ENCODE measurements at regions not wholly inside any gene's neighbourhood (a gene's known extent, or its start where the extent isn't known, plus 50 kb on each side); places are given as distances from the start of the nearest gene placed in this dataset.

DNA sequence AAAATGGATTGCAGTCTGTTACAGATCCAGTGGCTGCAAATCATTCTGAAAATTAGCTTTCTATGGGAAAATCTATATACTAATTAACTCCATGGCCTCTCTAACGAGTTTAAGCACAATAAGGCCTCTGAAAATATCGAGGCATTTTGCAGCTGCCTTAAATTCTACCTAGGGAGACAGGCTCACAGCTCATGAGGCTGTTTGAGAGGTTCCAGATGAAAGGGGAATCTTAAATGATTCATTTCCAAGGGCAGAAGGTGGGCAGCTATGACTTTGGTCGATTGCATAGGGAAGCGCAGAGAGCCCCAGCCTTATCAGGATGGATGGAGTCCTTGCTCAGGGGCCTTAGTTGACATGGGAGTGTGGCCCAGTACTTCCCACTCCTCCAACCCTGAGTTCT is 216.8 kb upstream of the POU3F1 start:
- Mint-ChIP-seq H3K27ac (no peak overlapping the region), H3K9me3 (peaks cover 0 to 13% (median 5%) of the 10 kb centered on the region in 7 donors), H3K36me3 (no peaks in the 10 kb centered on the region), H3K27me3 (peaks cover 8 to 50% (median 42%) of the 10 kb centered on the region in 3 donors), H3K4me1 (no peaks in the 10 kb centered on the region), H3K4me3 (no peak overlapping the region)
- DNase-seq = no peak
- ATAC-seq (ENCODE audit: low read depth in 2 of 2) = no peak

DNA sequence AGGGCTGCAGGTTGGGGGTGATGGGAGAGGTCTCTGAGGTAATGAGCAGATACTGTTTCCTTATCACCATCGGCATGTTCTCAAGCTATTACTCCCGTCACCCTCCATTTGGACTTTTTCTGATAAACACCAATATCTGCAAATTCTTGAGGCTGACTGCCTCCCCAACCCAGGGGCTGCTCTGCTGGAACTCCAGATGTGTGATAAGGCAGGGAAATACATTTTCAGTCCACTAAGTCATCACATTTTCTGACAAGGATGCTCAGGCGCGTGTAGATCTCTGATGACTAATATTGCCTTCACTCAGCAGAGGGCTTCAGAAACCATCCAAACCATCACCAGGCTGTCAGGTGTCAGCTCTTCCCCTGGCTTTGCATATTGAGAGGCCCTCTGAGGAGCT is 215.0 kb upstream of the POU3F1 start:
- Mint-ChIP-seq H3K27me3 (peaks cover 12 to 43% (median 30%) of the 10 kb centered on the region in 3 donors), H3K36me3 (no peaks in the 10 kb centered on the region), H3K4me1 (no peaks in the 10 kb centered on the region), H3K27ac (no peak overlapping the region), H3K9me3 (peaks cover 0 to 13% (median 5%) of the 10 kb centered on the region in 7 donors), H3K4me3 (no peak overlapping the region)
- no peak for DNase-seq
- no peak for ATAC-seq (ENCODE audit: low read depth in 2 of 2)

DNA sequence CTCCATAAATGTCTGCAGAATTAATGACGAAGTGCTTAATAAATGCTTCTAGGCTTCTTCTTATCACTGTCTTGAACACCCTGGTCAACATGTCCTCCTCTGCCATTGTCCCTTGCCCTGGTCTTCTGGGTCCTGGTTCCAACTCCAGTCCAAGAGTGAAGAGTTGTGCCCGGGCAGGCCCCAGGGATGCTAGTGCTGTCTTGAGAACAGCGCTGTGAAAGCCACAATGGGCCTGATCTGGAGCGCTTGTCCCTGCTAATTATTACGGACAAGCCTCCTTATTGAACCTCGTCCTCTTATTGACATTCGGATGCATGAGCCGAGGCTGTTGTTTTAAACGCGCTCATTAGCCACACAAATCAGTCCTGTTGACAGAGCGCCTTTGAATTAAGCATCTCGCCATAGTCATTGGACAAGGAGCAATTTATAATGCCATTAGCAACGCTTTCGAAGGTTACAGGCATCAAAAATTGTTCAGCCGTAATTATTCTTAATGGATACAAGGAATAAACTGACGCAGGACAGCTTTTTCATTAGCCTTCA is 211.6 kb upstream of the POU3F1 start:
- no peak for DNase-seq
- Mint-ChIP-seq H3K36me3 (peaks cover 0 to 5% of the 10 kb centered on the region in 2 donors), H3K9me3 (peaks cover 0 to 15% (median 5%) of the 10 kb centered on the region in 7 donors), H3K27ac (no peak overlapping the region), H3K4me3 (no peak overlapping the region), H3K27me3 (peaks cover 25 to 39% (median 37%) of the 10 kb centered on the region in 3 donors), H3K4me1 (no peaks in the 10 kb centered on the region)
- no peak for ATAC-seq (ENCODE audit: low read depth in 2 of 2)

DNA sequence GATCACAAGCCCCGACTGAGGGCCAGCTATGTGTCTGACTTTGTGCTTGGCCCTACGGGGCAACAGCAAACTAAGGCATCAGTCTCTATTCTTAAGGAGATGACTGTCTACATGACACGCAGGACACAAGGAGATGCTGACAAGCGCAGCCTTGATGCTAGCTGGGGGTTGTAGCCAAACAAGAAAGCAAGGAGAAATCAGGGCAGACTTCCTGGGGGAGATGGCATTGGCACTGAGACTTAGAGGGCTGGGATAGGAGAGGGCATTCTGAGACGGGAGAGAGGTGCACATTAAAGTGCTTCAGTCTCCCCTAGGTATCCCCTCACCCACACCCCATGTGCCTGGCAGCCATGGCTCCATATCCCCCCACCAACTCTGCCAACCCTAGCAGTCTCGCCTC is 210.8 kb upstream of the POU3F1 start:
- no peak overlapping the region for H3K4me3 Mint-ChIP-seq
- H3K27me3 Mint-ChIP-seq = peaks cover 25 to 45% (median 43%) of the 10 kb centered on the region in 3 donors
- H3K36me3 Mint-ChIP-seq = peaks cover 0 to 5% of the 10 kb centered on the region in 2 donors
- no peak overlapping the region for H3K27ac Mint-ChIP-seq
- no peaks in the 10 kb centered on the region for H3K4me1 Mint-ChIP-seq
- peaks cover 0 to 15% (median 5%) of the 10 kb centered on the region in 7 donors for H3K9me3 Mint-ChIP-seq
- DNase-seq = no peak
- no peak for ATAC-seq (ENCODE audit: low read depth in 2 of 2)

DNA sequence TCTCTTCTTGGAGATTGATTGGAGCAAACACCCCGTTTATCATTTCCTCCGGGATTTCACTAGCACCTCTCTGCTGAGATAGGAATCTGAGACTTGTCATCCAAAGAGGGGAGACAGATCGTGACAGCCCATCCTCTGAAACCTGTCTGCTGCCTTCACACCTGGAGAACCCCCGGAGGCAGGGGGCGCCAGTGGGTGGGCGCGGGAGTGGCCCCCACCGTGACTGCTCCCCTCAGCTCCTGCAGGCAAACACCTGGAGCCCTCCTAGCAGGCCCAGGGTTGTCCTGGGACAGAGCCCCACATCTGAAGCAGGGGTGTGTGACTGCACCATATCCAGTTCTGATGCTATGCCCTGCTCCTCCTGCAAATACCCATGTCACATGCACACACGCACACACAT is 209.5 kb upstream of the POU3F1 start:
- Mint-ChIP-seq H3K36me3 (peaks cover 0 to 5% of the 10 kb centered on the region in 2 donors), H3K4me1 (no peaks in the 10 kb centered on the region), H3K9me3 (peaks cover 0 to 15% (median 5%) of the 10 kb centered on the region in 7 donors), H3K4me3 (no peak overlapping the region), H3K27me3 (peaks cover 25 to 35% (median 34%) of the 10 kb centered on the region in 3 donors), H3K27ac (no peak overlapping the region)
- ATAC-seq (ENCODE audit: low read depth in 2 of 2) (no peak), DNase-seq (no peak)

DNA sequence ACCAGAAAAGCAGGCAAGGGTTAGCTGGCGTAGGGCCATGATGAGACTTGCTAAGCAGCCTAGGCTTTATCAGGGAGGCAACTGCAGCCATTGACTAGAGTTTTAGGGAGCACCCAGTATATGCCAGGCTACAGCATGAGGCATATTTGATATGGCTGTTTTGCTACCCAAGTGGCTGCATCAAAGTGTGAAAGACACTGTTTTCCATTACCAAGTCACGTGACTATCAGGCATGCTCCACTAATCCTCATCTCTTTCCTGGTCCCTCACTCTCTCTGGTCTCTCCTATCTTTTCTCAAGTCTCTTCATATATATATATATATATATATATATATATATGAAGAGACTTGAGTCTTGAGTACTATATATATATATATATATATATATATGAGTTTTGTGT is 206.7 kb upstream of the POU3F1 start:
- Mint-ChIP-seq H3K27ac (no peak overlapping the region), H3K36me3 (peaks cover 0 to 13% of the 10 kb centered on the region in 2 donors), H3K4me3 (no peak overlapping the region), H3K4me1 (no peaks in the 10 kb centered on the region), H3K27me3 (peaks cover 37 to 52% (median 42%) of the 10 kb centered on the region in 3 donors), H3K9me3 (peaks cover 0 to 4% (median 0%) of the 10 kb centered on the region in 7 donors)
- ATAC-seq (ENCODE audit: low read depth in 2 of 2) (no peak), DNase-seq (no peak)

DNA sequence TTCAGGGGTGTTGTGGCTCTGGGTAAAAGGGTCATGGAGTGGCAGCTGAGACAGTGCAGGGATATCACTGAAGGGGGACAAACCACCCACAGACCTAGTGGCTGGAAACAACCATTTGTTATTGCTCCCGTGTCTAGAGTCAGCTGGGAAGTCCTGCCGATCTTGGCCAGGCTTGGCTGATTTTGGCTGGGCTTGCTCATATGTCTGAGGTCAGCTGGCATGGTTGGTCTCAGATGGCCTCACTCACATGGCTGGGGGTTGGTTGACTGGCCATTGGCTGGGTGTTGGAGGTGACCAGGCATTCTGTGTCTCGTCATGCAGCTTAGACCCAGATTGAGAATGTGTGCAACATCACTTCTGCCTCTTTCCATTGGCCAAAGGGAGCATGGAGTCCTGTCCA is 203.8 kb upstream of the POU3F1 start:
- Mint-ChIP-seq H3K9me3 (peaks cover 0 to 4% (median 0%) of the 10 kb centered on the region in 7 donors), H3K4me1 (no peaks in the 10 kb centered on the region), H3K4me3 (no peak overlapping the region), H3K36me3 (peaks cover 0 to 13% of the 10 kb centered on the region in 2 donors), H3K27ac (no peak overlapping the region), H3K27me3 (peaks cover 26 to 46% (median 45%) of the 10 kb centered on the region in 3 donors)
- DNase-seq (no peak), ATAC-seq (ENCODE audit: low read depth in 2 of 2) (no peak)

DNA sequence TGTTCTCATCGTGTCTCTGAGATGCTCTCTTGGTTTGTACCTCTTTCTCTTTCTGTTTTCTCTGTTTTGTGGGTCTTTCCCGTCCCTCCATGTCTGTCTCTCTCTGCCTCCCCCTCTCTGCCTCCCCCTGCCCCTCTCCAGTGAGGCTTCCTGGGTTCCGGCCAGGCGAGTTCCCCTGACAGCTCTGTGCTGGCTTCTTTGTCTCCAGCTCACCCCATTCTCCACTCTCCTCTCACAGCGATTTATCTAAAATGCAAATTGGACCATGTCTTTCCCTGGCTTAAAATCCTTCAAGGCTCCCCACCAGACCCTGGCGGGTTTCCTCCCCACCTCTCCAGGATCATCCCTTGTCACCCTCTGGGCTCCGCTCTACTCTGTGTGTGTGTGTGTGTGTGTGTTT is 202.4 kb upstream of the POU3F1 start:
- DNase-seq (no peak), ATAC-seq (ENCODE audit: low read depth in 2 of 2) (no peak)
- Mint-ChIP-seq H3K4me1 (no peaks in the 10 kb centered on the region), H3K36me3 (peaks cover 0 to 8% of the 10 kb centered on the region in 2 donors), H3K27ac (no peak overlapping the region), H3K27me3 (peaks cover 16 to 43% (median 34%) of the 10 kb centered on the region in 3 donors), H3K9me3 (peaks cover 0 to 2% (median 0%) of the 10 kb centered on the region in 7 donors), H3K4me3 (peak overlapping the region in 1 of 8 donors; percentile 38)

DNA sequence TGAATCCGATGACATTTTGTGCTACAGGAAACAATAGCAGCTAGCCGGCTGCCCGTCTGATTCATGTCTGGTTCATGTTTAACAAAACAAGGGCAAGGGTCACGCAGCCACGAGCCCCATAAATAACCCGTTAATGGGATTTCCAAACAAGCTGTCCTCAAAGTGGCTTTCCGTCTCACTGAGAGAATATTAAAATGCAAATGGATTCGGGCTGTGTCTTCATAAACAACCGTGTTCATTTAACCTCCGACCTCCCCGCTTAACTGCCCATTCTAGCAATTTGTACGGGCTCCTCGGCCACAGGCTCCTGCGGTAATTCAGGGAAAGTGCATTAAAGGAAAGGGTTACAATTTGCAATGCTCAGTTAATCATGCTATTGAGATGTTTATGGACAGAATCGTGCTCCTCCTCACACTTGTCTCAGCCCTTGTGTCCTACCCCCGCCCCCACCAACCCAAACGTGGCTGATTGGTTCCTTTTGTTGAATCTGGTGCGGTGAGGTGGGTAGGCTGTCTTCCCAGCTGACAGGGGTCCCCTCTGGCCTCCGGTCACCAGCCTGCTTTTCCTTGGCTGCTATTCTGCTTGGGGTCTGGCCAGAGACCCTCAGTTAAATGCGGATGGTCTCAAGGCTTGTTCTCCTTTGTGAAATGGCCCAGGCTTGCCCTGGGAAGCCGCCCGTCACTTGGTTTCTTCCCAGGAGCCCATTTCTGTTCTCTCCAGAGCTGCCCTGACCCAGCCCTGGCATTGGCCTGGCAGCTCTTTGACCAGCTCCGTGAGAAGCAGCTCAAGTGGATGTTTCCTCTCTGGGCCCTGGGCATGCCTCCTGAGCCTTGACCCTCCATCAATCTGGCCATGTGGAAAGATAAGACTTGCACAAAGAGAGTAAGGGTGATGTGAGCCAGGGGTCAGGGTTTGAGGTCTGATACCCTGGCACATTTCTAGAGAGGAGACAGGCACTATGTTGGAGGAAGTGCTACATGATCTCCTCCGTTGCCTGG is 200.7 kb upstream of the POU3F1 start:
- DNase-seq (no peak), ATAC-seq (ENCODE audit: low read depth in 2 of 2) (no peak)
- Mint-ChIP-seq H3K9me3 (no peaks in the 10 kb centered on the region), H3K4me3 (no peak overlapping the region), H3K27ac (peak overlapping the region in 1 of 6 donors; percentile 68), H3K4me1 (no peaks in the 10 kb centered on the region), H3K27me3 (peaks cover 16 to 36% (median 27%) of the 10 kb centered on the region in 3 donors), H3K36me3 (peaks cover 0 to 8% of the 10 kb centered on the region in 2 donors)

DNA sequence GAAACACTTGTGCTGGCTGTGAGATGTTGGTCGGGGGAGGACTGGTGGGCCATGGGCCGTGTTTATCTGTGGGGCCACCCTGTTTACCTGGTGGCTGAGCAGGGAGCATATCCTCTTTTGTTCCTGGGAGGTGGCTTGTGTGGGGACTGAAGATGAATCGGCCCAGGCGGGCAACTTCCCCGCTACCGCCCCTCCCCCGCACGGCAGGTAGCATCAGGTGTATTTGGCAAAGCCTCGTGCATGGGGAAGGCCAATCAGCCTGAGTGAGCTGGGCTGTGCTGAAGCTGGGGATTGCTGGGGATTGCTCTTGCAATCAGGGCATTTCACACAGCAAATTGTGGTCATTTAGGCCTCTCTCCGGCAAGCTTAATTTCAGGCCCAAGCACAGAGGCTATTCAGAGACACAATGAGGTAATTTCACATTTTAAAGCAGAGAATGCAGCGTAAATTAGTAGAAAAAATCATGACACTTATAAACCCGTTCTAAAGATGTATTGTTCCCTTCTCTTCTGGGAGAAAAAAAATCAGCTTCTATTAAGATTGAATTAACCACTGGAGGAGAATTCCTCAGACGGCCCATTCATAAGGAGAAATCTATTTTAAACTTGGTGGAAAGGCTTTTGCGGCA is 197.7 kb upstream of the POU3F1 start:
- no peak overlapping the region for H3K4me3 Mint-ChIP-seq
- H3K4me1 Mint-ChIP-seq = no peaks in the 10 kb centered on the region
- ATAC-seq (ENCODE audit: low read depth in 2 of 2) = no peak
- H3K36me3 Mint-ChIP-seq = peaks cover 0 to 8% of the 10 kb centered on the region in 2 donors
- peak overlapping the region in 1 of 6 donors; percentile 20 for H3K27ac Mint-ChIP-seq
- H3K27me3 Mint-ChIP-seq = peaks cover 6 to 18% (median 18%) of the 10 kb centered on the region in 3 donors
- H3K9me3 Mint-ChIP-seq = no peaks in the 10 kb centered on the region
- no peak for DNase-seq

DNA sequence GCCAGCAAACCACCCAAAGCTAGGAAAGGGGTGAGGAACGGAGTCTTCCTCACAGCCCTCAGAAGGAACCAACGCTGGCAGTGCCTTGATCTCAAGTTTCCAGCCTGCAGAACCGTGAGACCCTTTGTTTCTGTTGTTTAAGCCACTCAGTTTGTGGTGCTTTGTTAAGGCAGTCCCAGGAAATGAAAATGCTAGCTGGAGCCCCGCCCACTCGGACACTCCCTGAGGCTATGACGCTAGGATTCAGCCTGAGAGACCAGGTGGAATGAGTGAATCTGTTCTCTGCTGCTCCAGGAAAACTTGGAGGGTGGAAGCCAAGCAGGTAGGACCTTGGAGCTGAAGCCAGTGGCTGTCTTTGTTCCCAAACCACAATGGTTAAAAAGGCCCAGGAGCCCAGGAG is 196.5 kb upstream of the POU3F1 start:
- Mint-ChIP-seq H3K4me3 (no peak overlapping the region), H3K4me1 (no peaks in the 10 kb centered on the region), H3K27ac (no peak overlapping the region), H3K9me3 (no peaks in the 10 kb centered on the region), H3K36me3 (no peaks in the 10 kb centered on the region), H3K27me3 (peaks cover 0 to 7% (median 5%) of the 10 kb centered on the region in 3 donors)
- ATAC-seq (ENCODE audit: low read depth in 2 of 2) (no peak), DNase-seq (no peak)

DNA sequence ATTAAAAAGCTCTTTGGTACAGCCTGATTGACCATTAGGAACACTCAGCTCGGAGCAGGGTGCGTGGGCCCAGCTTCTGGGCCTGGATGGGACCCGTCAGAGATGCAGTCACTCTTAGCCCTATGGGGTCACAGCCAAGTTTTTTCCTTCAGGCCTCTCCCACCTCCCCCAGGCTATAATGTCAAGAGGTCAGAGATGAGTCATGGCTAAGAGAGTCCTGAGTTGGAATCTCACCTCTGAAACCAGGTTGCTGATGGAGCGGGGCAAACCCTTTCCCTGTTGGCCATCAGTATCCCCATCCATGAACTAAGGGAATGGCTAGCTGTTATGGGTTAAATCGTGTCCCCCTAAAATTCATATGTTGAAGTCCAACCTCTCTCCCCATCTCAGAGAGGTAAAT is 195.9 kb upstream of the POU3F1 start:
- no peak overlapping the region for H3K4me3 Mint-ChIP-seq
- H3K27ac Mint-ChIP-seq = no peak overlapping the region
- ATAC-seq (ENCODE audit: low read depth in 2 of 2) = no peak
- H3K9me3 Mint-ChIP-seq = no peaks in the 10 kb centered on the region
- no peaks in the 10 kb centered on the region for H3K4me1 Mint-ChIP-seq
- no peak for DNase-seq
- H3K36me3 Mint-ChIP-seq = no peaks in the 10 kb centered on the region
- peaks cover 0 to 1% (median 0%) of the 10 kb centered on the region in 3 donors for H3K27me3 Mint-ChIP-seq

DNA sequence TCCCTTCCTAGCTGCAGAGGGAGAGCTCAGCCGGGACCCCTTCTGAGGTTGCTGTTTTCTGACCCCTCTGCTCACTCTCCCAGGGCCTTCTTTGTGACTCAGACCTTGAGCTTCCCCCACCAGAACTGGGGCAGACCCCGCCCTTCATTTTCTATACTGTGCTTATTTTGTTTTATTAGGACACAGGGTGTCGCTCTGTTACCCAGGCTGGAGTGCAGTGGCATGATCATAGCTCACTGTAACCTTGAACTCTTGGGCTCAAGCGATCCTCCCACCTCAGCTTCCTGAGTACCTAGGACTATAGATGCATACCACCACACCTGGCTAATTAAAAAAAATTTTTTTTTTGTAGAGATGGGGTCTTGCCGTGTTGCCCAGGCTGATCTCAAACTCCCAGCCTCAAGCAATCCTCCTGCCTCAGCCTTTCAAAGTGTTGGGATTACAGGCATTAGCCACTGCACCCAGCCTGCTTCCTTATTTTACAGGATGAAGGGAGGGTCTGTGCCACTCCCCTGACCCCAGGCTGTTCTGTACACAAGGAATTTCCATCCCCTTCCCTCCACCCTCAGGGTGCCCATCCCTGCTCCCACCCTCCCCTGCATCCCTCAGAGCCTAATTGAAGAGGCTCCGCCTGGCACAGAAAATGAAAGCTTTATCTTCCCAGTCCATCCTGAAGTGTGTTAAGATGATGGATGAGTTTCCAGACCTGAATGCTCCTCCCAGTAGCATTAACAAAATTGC is 195.2 kb upstream of the POU3F1 start:
- Mint-ChIP-seq H3K4me3 (no peak overlapping the region), H3K27ac (no peak overlapping the region), H3K4me1 (no peaks in the 10 kb centered on the region), H3K27me3 (no peaks in the 10 kb centered on the region), H3K9me3 (no peaks in the 10 kb centered on the region), H3K36me3 (no peaks in the 10 kb centered on the region)
- no peak for ATAC-seq (ENCODE audit: low read depth in 2 of 2)
- DNase-seq = no peak

Data from naive B cell (primary cell).